ENCODE measurements at regions not wholly inside any gene's neighbourhood (a gene's known extent, or its start where the extent isn't known, plus 50 kb on each side); places are given as distances from the start of the nearest gene placed in this dataset.

DNA sequence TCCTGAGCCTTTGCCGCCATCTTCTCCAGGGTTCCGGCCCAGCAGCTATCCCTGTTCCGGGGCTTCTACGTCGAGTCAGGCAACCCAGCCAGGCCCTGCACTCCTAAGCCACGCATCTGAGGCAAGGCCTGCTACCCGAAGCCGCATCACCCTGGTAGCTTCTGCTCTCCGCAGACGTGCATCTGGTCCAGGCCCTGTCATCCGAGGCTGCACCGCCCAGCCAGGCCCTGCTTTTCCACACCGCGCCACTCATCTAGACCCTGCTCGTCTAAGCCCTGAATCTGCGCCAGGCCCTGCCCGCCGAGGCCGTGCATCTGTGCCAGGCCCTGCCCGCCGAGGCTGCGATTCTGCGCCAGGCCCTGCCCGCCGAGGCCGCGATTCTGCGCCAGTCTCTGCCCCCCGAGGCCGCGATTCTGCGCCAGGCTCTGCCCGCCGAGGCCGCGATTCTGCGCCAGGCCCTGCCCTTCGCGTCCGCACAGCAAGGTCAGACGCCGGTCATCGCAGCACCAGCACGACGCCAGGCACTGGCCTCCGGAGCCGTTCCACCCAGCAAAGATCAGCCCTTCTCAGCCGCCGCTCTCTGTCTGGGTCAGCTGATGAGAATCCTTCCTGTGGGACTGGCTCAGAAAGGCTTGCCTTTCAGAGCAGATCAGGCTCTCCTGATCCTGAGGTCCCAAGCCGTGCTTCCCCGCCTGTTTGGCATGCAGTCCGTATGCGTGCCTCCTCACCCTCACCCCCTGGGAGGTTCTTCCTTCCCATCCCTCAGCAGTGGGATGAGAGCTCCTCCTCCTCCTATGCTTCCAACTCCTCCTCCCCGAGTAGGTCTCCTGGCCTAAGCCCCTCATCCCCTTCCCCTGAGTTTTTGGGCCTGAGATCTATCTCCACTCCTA, 75.1 kb downstream of the NUDT10 start:
- TF ChIP-seq POLR2AphosphoS5 (IDR thresholded peaks at IDR 0.05; ENCODE audit: insufficient read depth, low read depth, low read length) (no peak), EZH2 (IDR thresholded peaks at IDR 0.05; ENCODE audit: borderline replicate concordance, low read depth, low read length, severe bottlenecking) (no peak), JUN (IDR thresholded peaks at IDR 0.05; ENCODE audit: borderline replicate concordance, insufficient read depth, insufficient read length, low read depth) (no peak), POLR2A (IDR thresholded peaks at IDR 0.05; ENCODE audit: low read depth, low read length) (no peak)
- TF ChIP-seq, protein P1, sequence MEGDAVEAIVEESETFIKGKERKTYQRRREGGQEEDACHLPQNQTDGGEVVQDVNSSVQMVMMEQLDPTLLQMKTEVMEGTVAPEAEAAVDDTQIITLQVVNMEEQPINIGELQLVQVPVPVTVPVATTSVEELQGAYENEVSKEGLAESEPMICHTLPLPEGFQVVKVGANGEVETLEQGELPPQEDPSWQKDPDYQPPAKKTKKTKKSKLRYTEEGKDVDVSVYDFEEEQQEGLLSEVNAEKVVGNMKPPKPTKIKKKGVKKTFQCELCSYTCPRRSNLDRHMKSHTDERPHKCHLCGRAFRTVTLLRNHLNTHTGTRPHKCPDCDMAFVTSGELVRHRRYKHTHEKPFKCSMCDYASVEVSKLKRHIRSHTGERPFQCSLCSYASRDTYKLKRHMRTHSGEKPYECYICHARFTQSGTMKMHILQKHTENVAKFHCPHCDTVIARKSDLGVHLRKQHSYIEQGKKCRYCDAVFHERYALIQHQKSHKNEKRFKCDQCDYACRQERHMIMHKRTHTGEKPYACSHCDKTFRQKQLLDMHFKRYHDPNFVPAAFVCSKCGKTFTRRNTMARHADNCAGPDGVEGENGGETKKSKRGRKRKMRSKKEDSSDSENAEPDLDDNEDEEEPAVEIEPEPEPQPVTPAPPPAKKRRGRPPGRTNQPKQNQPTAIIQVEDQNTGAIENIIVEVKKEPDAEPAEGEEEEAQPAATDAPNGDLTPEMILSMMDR (IDR thresholded peaks at IDR 0.05; ENCODE audit: extremely low read depth in 1 of 2, insufficient read depth in 1 of 2, low read depth in 1 of 2, low read length in 2 of 2) = no peak
